GM23338 (cell line): ENCODE measurements at regions not wholly inside any gene's neighbourhood (a gene's known extent, or its start where the extent isn't known, plus 50 kb on each side); places are given as distances from the start of the nearest gene placed in this dataset.

Experiments used
- ATAC-seq: fragments of 200-7000 bp; cut with Tn5 transposase; 3 replicates; pipeline ENCODE4 v1.9.1; 2020
- DNase-seq: peaks from one replicate; pipeline ENCODE4 v3.0.0-alpha.2; 2015; ENCODE audit warnings: low spot score
- H2AFZ ChIP-seq: fragments of 200-600 bp; sonication (generic); 2 replicates; pipeline ENCODE4 v1.8.0; 2016; ENCODE audit warnings: antibody characterized with exemption, mild to moderate bottlenecking, moderate library complexity
- H3F3A ChIP-seq: fragments of 200-600 bp; sonication (generic); replicated peaks from 2 replicates; pipeline ENCODE4 v1.8.0; 2017; ENCODE audit warnings: antibody characterized with exemption, mixed run types, low read depth
- H3K27ac ChIP-seq: fragments of 200-600 bp; sonication (generic); 2 replicates; pipeline ENCODE4 v1.6.1; 2016; ENCODE audit warnings: low read depth
- H3K27me3 ChIP-seq: fragments of 200-600 bp; sonication (generic); 2 replicates; pipeline ENCODE4 v1.8.0; 2016; ENCODE audit warnings: mild to moderate bottlenecking, mixed run types, moderate library complexity; ENCODE audit not compliant: insufficient read depth
- H3K36me3 ChIP-seq: fragments of 200-600 bp; sonication (generic); 2 replicates; pipeline ENCODE4 v1.8.0; 2016; ENCODE audit warnings: mild to moderate bottlenecking; ENCODE audit not compliant: insufficient read depth
- H3K4me1 ChIP-seq: fragments of 200-600 bp; sonication (generic); 2 replicates; pipeline ENCODE4 v1.8.0; 2016; ENCODE audit warnings: mild to moderate bottlenecking, moderate library complexity; ENCODE audit not compliant: insufficient read depth
- H3K4me2 ChIP-seq: fragments of 200-600 bp; sonication (generic); 2 replicates; pipeline ENCODE4 v1.7.1; 2017; ENCODE audit warnings: mixed run types
- H3K4me3 ChIP-seq: fragments of 200-600 bp; sonication (generic); 2 replicates; pipeline ENCODE4 v1.6.1; 2016; ENCODE audit warnings: mixed run types
- H3K79me2 ChIP-seq: fragments of 200-600 bp; sonication (generic); replicated peaks from 2 replicates; pipeline ENCODE4 v1.8.0; 2017; ENCODE audit warnings: mild to moderate bottlenecking; ENCODE audit not compliant: insufficient read depth
- H3K9me2 ChIP-seq: fragments of 200-600 bp; sonication (generic); 2 replicates; pipeline ENCODE4 v1.8.0; 2017; ENCODE audit not compliant: insufficient read depth
- H4K20me1 ChIP-seq: fragments of 200-600 bp; sonication (generic); replicated peaks from 2 replicates; pipeline ENCODE4 v1.8.0; 2017; ENCODE audit warnings: mild to moderate bottlenecking; ENCODE audit not compliant: insufficient read depth
- H3K27ac Mint-ChIP-seq: 2 replicates; pipeline ENCODE4 v1.8.0; 2020; ENCODE audit warnings: inconsistent platforms, mild to moderate bottlenecking, moderate library complexity, mixed read lengths
- H3K27me3 Mint-ChIP-seq: 3 replicates; pipeline ENCODE4 v1.8.0; 2022; ENCODE audit warnings: low read depth, mild to moderate bottlenecking, moderate library complexity, mixed read lengths, inconsistent platforms; ENCODE audit not compliant: insufficient read depth, poor library complexity
- H3K36me3 Mint-ChIP-seq: 3 replicates; pipeline ENCODE4 v1.8.0; 2021; ENCODE audit warnings: low read depth, mild to moderate bottlenecking, inconsistent platforms, moderate library complexity, mixed read lengths
- H3K4me1 Mint-ChIP-seq: 3 replicates; pipeline ENCODE4 v1.8.0; 2020; ENCODE audit warnings: mild to moderate bottlenecking, inconsistent platforms, mixed read lengths
- H3K4me3 Mint-ChIP-seq: 3 replicates; pipeline ENCODE4 v1.8.0; 2021; ENCODE audit warnings: moderate library complexity, mild to moderate bottlenecking, inconsistent platforms, mixed read lengths
- H3K9me3 Mint-ChIP-seq: 3 replicates; pipeline ENCODE4 v1.8.0; 2020; ENCODE audit warnings: moderate library complexity, mild to moderate bottlenecking, inconsistent platforms, mixed read lengths
- CREB1 ChIP-seq: fragments of 250-450 bp; sonication (Bioruptor Pico); IDR thresholded peaks from 2 replicates; pipeline ENCODE4 v1.5.0; 2020; ENCODE audit warnings: low read depth, mild to moderate bottlenecking, moderate library complexity
- EZH2 ChIP-seq: fragments of 200-600 bp; sonication (generic); IDR thresholded peaks from one replicate; pipeline ENCODE4 v1.8.0; 2017; ENCODE audit warnings: antibody characterized with exemption, mild to moderate bottlenecking, low read depth; ENCODE audit not compliant: unreplicated experiment
- EZH2phosphoT487 ChIP-seq: fragments of 200-600 bp; sonication (generic); IDR thresholded peaks from one replicate; pipeline ENCODE4 v1.8.1; 2018; ENCODE audit warnings: antibody characterized with exemption; ENCODE audit not compliant: unreplicated experiment
- JUNB ChIP-seq: IDR thresholded peaks from one replicate; pipeline ENCODE4 v1.6.1; 2016; ENCODE audit warnings: antibody characterized with exemption; ENCODE audit not compliant: unreplicated experiment
- NANOG ChIP-seq: IDR thresholded peaks from 2 replicates; pipeline ENCODE4 v1.6.1; 2016; ENCODE audit warnings: antibody characterized with exemption, borderline replicate concordance
- POLR2AphosphoS5 ChIP-seq: IDR thresholded peaks from 2 replicates; pipeline ENCODE4 v1.6.1; 2016; ENCODE audit warnings: antibody characterized with exemption, low read depth
- REST ChIP-seq: IDR thresholded peaks from one replicate; pipeline ENCODE4 v1.6.1; 2018; ENCODE audit warnings: antibody characterized with exemption; ENCODE audit not compliant: unreplicated experiment
- STAT1 ChIP-seq: IDR thresholded peaks from one replicate; pipeline ENCODE4 v1.6.1; 2016; ENCODE audit warnings: antibody characterized with exemption; ENCODE audit not compliant: unreplicated experiment
- ZNF114 ChIP-seq: fragments of 250-450 bp; sonication (Bioruptor Pico); IDR thresholded peaks from 2 replicates; pipeline ENCODE4 v1.5.0; 2020; ENCODE audit warnings: mild to moderate bottlenecking, moderate library complexity
- ZNF331 ChIP-seq: fragments of 250-450 bp; sonication (Bioruptor Pico); IDR thresholded peaks from 2 replicates; pipeline ENCODE4 v1.5.0; 2020; ENCODE audit warnings: low read depth, mild to moderate bottlenecking, moderate library complexity
- ZNF462 ChIP-seq: fragments of 250-450 bp; sonication (Bioruptor Pico); IDR thresholded peaks from 2 replicates; pipeline ENCODE4 v1.5.0; 2020; ENCODE audit warnings: mild to moderate bottlenecking, moderate library complexity
- TF ChIP-seq, protein P1 (sequence below), 2 experiments: fragments of 200-600 bp in 1 of 2; sonication (generic) in 1 of 2; conservative IDR thresholded peaks; 2 replicates each; pipeline versions ENCODE4 v1.5.1 to v1.6.1; 2016 to 2017; ENCODE audit warnings: antibody characterized with exemption in 2 of 2, low read depth in 2 of 2, mild to moderate bottlenecking in 2 of 2, moderate library complexity in 1 of 2
- TF ChIP-seq, protein P2 (sequence below): IDR thresholded peaks from 2 replicates; pipeline ENCODE4 v1.6.1; 2016; ENCODE audit warnings: antibody characterized with exemption

DNA sequence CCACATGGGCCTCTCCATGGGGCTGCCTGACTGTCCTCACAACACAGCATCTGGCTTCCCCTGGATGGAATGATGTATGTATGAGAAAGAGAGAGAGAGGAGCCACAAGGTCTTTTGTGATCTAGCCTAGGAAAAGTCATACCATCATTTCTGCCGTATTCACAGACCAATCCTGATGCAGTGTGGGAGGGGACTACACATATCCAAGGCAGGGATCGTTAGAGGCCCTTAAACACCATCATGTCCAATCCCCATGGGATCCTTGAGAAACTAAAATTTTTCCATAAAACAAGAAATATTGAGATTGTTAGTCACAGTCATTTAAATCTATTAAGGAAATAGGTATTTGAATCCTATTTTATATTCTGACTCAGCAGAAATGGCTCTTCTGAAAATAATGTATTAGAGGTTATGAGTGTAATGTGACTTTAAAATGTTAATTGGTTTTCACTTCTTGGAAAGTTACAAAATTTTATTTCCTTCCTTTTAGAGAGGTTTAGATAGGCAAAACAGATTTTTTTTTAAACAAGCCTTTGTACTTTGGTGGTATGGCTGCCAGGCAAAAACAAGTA, 65.1 kb upstream of the TSC22D2 start:
- Mint-ChIP-seq H3K4me3 (no peak overlapping the region), H3K27ac (no peak overlapping the region; the same call in 1 of the 2 replicates), H3K27me3 (peaks cover 4% of the 10 kb centered on the region), H3K4me1 (peaks cover 47% of the 10 kb centered on the region), H3K36me3 (no peaks in the 10 kb centered on the region), H3K9me3 (no peaks in the 10 kb centered on the region)
- TF ChIP-seq ZNF114 = no peak
- TF ChIP-seq, protein P1, sequence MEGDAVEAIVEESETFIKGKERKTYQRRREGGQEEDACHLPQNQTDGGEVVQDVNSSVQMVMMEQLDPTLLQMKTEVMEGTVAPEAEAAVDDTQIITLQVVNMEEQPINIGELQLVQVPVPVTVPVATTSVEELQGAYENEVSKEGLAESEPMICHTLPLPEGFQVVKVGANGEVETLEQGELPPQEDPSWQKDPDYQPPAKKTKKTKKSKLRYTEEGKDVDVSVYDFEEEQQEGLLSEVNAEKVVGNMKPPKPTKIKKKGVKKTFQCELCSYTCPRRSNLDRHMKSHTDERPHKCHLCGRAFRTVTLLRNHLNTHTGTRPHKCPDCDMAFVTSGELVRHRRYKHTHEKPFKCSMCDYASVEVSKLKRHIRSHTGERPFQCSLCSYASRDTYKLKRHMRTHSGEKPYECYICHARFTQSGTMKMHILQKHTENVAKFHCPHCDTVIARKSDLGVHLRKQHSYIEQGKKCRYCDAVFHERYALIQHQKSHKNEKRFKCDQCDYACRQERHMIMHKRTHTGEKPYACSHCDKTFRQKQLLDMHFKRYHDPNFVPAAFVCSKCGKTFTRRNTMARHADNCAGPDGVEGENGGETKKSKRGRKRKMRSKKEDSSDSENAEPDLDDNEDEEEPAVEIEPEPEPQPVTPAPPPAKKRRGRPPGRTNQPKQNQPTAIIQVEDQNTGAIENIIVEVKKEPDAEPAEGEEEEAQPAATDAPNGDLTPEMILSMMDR (conservative IDR thresholded peaks at IDR 0.05; ENCODE audit: low read depth in 2 of 2) = no peak
- TF ChIP-seq, protein P2, sequence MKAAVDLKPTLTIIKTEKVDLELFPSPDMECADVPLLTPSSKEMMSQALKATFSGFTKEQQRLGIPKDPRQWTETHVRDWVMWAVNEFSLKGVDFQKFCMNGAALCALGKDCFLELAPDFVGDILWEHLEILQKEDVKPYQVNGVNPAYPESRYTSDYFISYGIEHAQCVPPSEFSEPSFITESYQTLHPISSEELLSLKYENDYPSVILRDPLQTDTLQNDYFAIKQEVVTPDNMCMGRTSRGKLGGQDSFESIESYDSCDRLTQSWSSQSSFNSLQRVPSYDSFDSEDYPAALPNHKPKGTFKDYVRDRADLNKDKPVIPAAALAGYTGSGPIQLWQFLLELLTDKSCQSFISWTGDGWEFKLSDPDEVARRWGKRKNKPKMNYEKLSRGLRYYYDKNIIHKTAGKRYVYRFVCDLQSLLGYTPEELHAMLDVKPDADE = no peak
- no peak for TF ChIP-seq EZH2phosphoT487
- TF ChIP-seq ZNF331 = no peak
- no peak for TF ChIP-seq ZNF462 (CRISPR knock-in tag)
- no peak for TF ChIP-seq JUNB
- TF ChIP-seq STAT1 = no peak
- no peak for TF ChIP-seq CREB1 (CRISPR knock-in tag)
- TF ChIP-seq EZH2 = no peak
- no peak for TF ChIP-seq NANOG
- no peak for TF ChIP-seq REST
- TF ChIP-seq POLR2AphosphoS5 = no peak
- Histone ChIP-seq H2AFZ (no peak overlapping the region), H3F3A (no peaks in the 10 kb centered on the region), H3K4me1 (peaks cover 36% of the 10 kb centered on the region), H3K79me2 (no peaks in the 10 kb centered on the region), H4K20me1 (no peaks in the 10 kb centered on the region), H3K4me3 (no peak overlapping the region), H3K4me2 (no peak overlapping the region), H3K9me2 (no peaks in the 10 kb centered on the region), H3K36me3 (no peaks in the 10 kb centered on the region), H3K27me3 (no peaks in the 10 kb centered on the region), H3K27ac (no peak overlapping the region)
- no peak for DNase-seq
- ATAC-seq = no peak
